Endodermal cell (in vitro differentiated cells): ENCODE measurements at regions not wholly inside any gene's neighbourhood (a gene's known extent, or its start where the extent isn't known, plus 50 kb on each side); places are given as distances from the start of the nearest gene placed in this dataset.

Experiments used
- DNase-seq: peaks from one replicate; pipeline ENCODE4 v3.0.0-alpha.2; 2017
- H3K27ac ChIP-seq: 2 replicates; pipeline ENCODE4 v1.5.1; 2013; ENCODE audit warnings: mild to moderate bottlenecking, low read depth, low read length, moderate library complexity
- H3K27me3 ChIP-seq: 2 replicates; pipeline ENCODE4 v1.6.1; 2013; ENCODE audit warnings: mild to moderate bottlenecking, low read length, moderate library complexity; ENCODE audit not compliant: insufficient read depth, control insufficient read depth, poor library complexity, severe bottlenecking
- H3K36me3 ChIP-seq: 2 replicates; pipeline ENCODE4 v1.7.0; 2013; ENCODE audit warnings: mild to moderate bottlenecking, low read length, moderate library complexity; ENCODE audit not compliant: control insufficient read depth, insufficient read depth
- H3K4me1 ChIP-seq: one replicate; pipeline ENCODE4 v1.7.0; 2013; ENCODE audit warnings: low read length; ENCODE audit not compliant: control insufficient read depth, insufficient read depth
- H3K4me3 ChIP-seq: 2 replicates; pipeline ENCODE4 v1.5.1; 2013; ENCODE audit warnings: mild to moderate bottlenecking, low read length, moderate library complexity
- H3K9ac ChIP-seq: 2 replicates; pipeline ENCODE4 v1.6.1; 2013; ENCODE audit warnings: mild to moderate bottlenecking, low read length, moderate library complexity; ENCODE audit not compliant: poor library complexity, severe bottlenecking; ENCODE audit errors: extremely low read depth
- H3K9me3 ChIP-seq: 2 replicates; pipeline ENCODE4 v1.6.1; 2013; ENCODE audit warnings: mild to moderate bottlenecking, low read length, moderate library complexity; ENCODE audit not compliant: control insufficient read depth
- H3K27ac Mint-ChIP-seq: 2 replicates; pipeline ENCODE4 v1.8.0; 2020; ENCODE audit warnings: mixed read lengths
- H3K27me3 Mint-ChIP-seq: 2 replicates; pipeline ENCODE4 v1.8.0; 2021; ENCODE audit warnings: mild to moderate bottlenecking, mixed read lengths; ENCODE audit not compliant: insufficient read depth
- H3K36me3 Mint-ChIP-seq: 2 replicates; pipeline ENCODE4 v1.8.0; 2020; ENCODE audit warnings: low read depth, mixed read lengths
- H3K4me1 Mint-ChIP-seq: 2 replicates; pipeline ENCODE4 v1.8.0; 2020; ENCODE audit warnings: mixed read lengths
- H3K4me3 Mint-ChIP-seq: 2 replicates; pipeline ENCODE4 v1.8.0; 2020; ENCODE audit warnings: mild to moderate bottlenecking, moderate library complexity, mixed read lengths
- H3K9me3 Mint-ChIP-seq: 2 replicates; pipeline ENCODE4 v1.8.0; 2020; ENCODE audit warnings: mild to moderate bottlenecking, mixed read lengths
- WGBS, 2 experiments: methylation state at CpG; one replicate each; pipeline versions ENCODE4 v1.1.5 to v1.1.7; 2013; ENCODE audit warnings: missing lambda C conversion rate in 2 of 2, mixed read lengths in 1 of 2; ENCODE audit not compliant: insufficient coverage in 1 of 2, insufficient read length in 1 of 2; 5-methylcytosine and 5-hydroxymethylcytosine counted together
- TF ChIP-seq, protein P1 (sequence below): fragments of 200-600 bp; sonication (generic); conservative IDR thresholded peaks from 2 replicates; pipeline ENCODE4 v1.5.0; 2021; ENCODE audit warnings: antibody characterized with exemption, mild to moderate bottlenecking

- Mint-ChIP-seq H3K4me3 (no peak overlapping the region), H3K36me3 (peaks cover 2% of the 10 kb centered on the region), H3K27me3 (peaks cover 6% of the 10 kb centered on the region), H3K9me3 (peaks cover 24% of the 10 kb centered on the region), H3K27ac (no peak overlapping the region), H3K4me1 (no peaks in the 10 kb centered on the region)
- Histone ChIP-seq H3K36me3 (no peaks in the 10 kb centered on the region), H3K4me1 (no peaks in the 10 kb centered on the region), H3K4me3 (no peak overlapping the region), H3K27me3 (no peaks in the 10 kb centered on the region), H3K9me3 (peaks cover 15% of the 10 kb centered on the region), H3K9ac (no peak overlapping the region), H3K27ac (no peak overlapping the region)
- TF ChIP-seq, protein P1, sequence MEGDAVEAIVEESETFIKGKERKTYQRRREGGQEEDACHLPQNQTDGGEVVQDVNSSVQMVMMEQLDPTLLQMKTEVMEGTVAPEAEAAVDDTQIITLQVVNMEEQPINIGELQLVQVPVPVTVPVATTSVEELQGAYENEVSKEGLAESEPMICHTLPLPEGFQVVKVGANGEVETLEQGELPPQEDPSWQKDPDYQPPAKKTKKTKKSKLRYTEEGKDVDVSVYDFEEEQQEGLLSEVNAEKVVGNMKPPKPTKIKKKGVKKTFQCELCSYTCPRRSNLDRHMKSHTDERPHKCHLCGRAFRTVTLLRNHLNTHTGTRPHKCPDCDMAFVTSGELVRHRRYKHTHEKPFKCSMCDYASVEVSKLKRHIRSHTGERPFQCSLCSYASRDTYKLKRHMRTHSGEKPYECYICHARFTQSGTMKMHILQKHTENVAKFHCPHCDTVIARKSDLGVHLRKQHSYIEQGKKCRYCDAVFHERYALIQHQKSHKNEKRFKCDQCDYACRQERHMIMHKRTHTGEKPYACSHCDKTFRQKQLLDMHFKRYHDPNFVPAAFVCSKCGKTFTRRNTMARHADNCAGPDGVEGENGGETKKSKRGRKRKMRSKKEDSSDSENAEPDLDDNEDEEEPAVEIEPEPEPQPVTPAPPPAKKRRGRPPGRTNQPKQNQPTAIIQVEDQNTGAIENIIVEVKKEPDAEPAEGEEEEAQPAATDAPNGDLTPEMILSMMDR, result no peak
- WGBS, 2 experiments, result 76 to 82% methylated on average over 2 of the region's 2 CpGs
- DNase-seq, result no peak
These were observed 75.4 kb upstream of the ARHGAP20 start for GRCh38 chr11:110787680-110788079.

DNA sequence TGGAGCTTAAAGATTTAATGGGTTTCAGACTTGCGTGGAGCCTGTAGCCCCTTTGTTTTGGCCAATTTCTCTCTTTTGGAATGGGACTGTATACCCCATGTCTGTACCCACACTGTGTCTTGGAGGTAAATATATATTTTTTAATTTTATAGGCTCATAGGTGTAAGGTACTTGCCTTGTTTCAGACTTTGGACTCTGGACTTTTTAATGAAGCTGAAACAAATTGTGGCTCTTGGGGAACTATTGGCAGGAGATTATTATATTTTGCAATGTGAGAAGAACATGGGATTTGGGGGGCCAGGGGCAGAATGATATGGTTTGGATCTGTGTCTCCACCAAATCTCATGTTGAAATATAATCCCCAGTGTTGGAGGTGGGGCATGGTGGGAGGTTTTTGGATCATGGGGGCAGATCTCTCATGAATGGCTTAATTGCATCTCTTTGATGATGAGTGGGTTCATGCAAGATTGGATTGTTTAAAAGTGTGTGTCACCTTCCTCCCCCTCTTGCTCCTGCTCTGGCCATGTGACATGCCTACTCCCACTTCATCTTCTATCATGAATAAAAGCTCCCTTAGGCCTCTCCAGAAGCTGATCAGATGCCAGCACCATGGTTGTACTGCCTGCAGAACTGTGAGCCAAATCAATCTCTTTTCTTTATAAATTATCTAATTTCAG lies 74.1 kb upstream of the ARHGAP20 start:
- Mint-ChIP-seq H3K4me3 (no peak overlapping the region), H3K27me3 (peaks cover 6% of the 10 kb centered on the region), H3K36me3 (peaks cover 2% of the 10 kb centered on the region), H3K9me3 (peaks cover 24% of the 10 kb centered on the region), H3K4me1 (no peaks in the 10 kb centered on the region), H3K27ac (no peak overlapping the region)
- Histone ChIP-seq H3K9me3 (peaks cover 15% of the 10 kb centered on the region), H3K4me1 (no peaks in the 10 kb centered on the region), H3K9ac (no peak overlapping the region), H3K36me3 (no peaks in the 10 kb centered on the region), H3K27me3 (no peaks in the 10 kb centered on the region), H3K4me3 (no peak overlapping the region), H3K27ac (no peak overlapping the region)
- no peak for DNase-seq
- 83% methylated on average over 1 of the region's 1 CpG; no CpG with 5 or more reads in 1 of the 2 experiments for WGBS, 2 experiments
- TF ChIP-seq, protein P1, result no peak

- no peak overlapping the region for H3K4me3 Mint-ChIP-seq
- H3K4me1 ChIP-seq, result no peaks in the 10 kb centered on the region
- no peaks in the 10 kb centered on the region for H3K36me3 ChIP-seq
- H3K9me3 Mint-ChIP-seq, result peaks cover 24% of the 10 kb centered on the region
- H3K27ac ChIP-seq, result no peak overlapping the region
- H3K36me3 Mint-ChIP-seq, result peaks cover 2% of the 10 kb centered on the region
- no peak for DNase-seq
- no peak overlapping the region for H3K9ac ChIP-seq
- no peak overlapping the region for H3K27ac Mint-ChIP-seq
- TF ChIP-seq, protein P1, result no peak
- H3K4me3 ChIP-seq, result no peak overlapping the region
- peaks cover 6% of the 10 kb centered on the region for H3K27me3 Mint-ChIP-seq
- H3K4me1 Mint-ChIP-seq, result no peaks in the 10 kb centered on the region
- H3K27me3 ChIP-seq, result no peaks in the 10 kb centered on the region
- 80 to 91% methylated on average over 1 to 2 of the region's 2 CpGs for WGBS, 2 experiments
- H3K9me3 ChIP-seq, result peaks cover 15% of the 10 kb centered on the region
These were observed 73.2 kb upstream of the ARHGAP20 start for GRCh38 chr11:110785398-110785797.
